ENCODE measurements at regions not wholly inside any gene's neighbourhood (a gene's known extent, or its start where the extent isn't known, plus 50 kb on each side); places are given as distances from the start of the nearest gene placed in this dataset.

- TF ChIP-seq CTCF (IDR thresholded peaks at IDR 0.05; ENCODE audit: low read depth, low read length): no peak
- DNase-seq (ENCODE audit: low read depth in 2 of 2): no peak
Measured at GRCh38 chr6:33874136-33874760, 70.4 kb upstream of the MLN start.

GRCh38 chr6:33872761-33873160, 69.0 kb upstream of the MLN start:
- DNase-seq (ENCODE audit: low read depth in 2 of 2): no peak
- no peak for TF ChIP-seq CTCF (IDR thresholded peaks at IDR 0.05; ENCODE audit: low read depth, low read length)
- H3K4me3 ChIP-seq (replicated peaks in 1 of 2; ENCODE audit: low read depth in 2 of 2, low read length in 2 of 2): no peak overlapping the region

More at GRCh38 chr6:33874136-33874760, 70.4 kb upstream of the MLN start:
- H3K4me3 ChIP-seq (replicated peaks in 1 of 2; ENCODE audit: low read depth in 2 of 2, low read length in 2 of 2): no peak overlapping the region

- H3K4me3 ChIP-seq (replicated peaks in 1 of 2; ENCODE audit: low read depth in 2 of 2, low read length in 2 of 2): no peak overlapping the region
- no peak for TF ChIP-seq CTCF (IDR thresholded peaks at IDR 0.05; ENCODE audit: low read depth, low read length)
- DNase-seq (ENCODE audit: low read depth in 2 of 2): no peak
Measured at GRCh38 chr6:33869826-33870423, 66.1 kb upstream of the MLN start.

GRCh38 chr6:33869121-33869520, 65.3 kb upstream of the MLN start:
- H3K4me3 ChIP-seq (replicated peaks in 1 of 2; ENCODE audit: low read depth in 2 of 2, low read length in 2 of 2): no peak overlapping the region
- DNase-seq (ENCODE audit: low read depth in 2 of 2): no peak
- no peak for TF ChIP-seq CTCF (IDR thresholded peaks at IDR 0.05; ENCODE audit: low read depth, low read length)

GRCh38 chr6:33868141-33868540, 64.3 kb upstream of the MLN start:
- H3K4me3 ChIP-seq (replicated peaks in 1 of 2; ENCODE audit: low read depth in 2 of 2, low read length in 2 of 2): no peak overlapping the region
- DNase-seq (ENCODE audit: low read depth in 2 of 2): no peak
- TF ChIP-seq CTCF (IDR thresholded peaks at IDR 0.05; ENCODE audit: low read depth, low read length): no peak

GRCh38 chr6:33865478-33866077, 61.8 kb upstream of the MLN start:
- no peak for TF ChIP-seq CTCF (IDR thresholded peaks at IDR 0.05; ENCODE audit: low read depth, low read length)
- no peak overlapping the region for H3K4me3 ChIP-seq (replicated peaks in 1 of 2; ENCODE audit: low read depth in 2 of 2, low read length in 2 of 2)
- DNase-seq (ENCODE audit: low read depth in 2 of 2): no peak

Data from cardiac fibroblast (primary cell).